Prostate gland (tissue), 2 donors: ENCODE measurements at regions not wholly inside any gene's neighbourhood (a gene's known extent, or its start where the extent isn't known, plus 50 kb on each side); places are given as distances from the start of the nearest gene placed in this dataset.

Experiments
- POLR2A ChIP-seq: fragments of 450-650 bp; IDR thresholded peaks from one replicate; pipeline ENCODE4 v1.6.1; 2016; ENCODE audit warnings: antibody characterized with exemption, mild to moderate bottlenecking
- POLR2AphosphoS5 ChIP-seq: sonication (generic); formaldehyde crosslinking; IDR thresholded peaks from one replicate; pipeline ENCODE4 v1.6.1; 2017; ENCODE audit warnings: antibody characterized with exemption
- TF ChIP-seq, protein P1 (sequence below), 4 experiments: fragments of 200-600 bp in 2 of 4; fragments of 450-650 bp in 2 of 4; sonication (generic) in 2 of 4; IDR thresholded peaks; 1 replicate in 3 of 4; 2 replicates in 1 of 4; pipeline ENCODE4 v1.5.1; 2016 to 2019; ENCODE audit warnings: antibody characterized with exemption in 4 of 4, mild to moderate bottlenecking in 2 of 4, moderate library complexity in 2 of 4

DNA sequence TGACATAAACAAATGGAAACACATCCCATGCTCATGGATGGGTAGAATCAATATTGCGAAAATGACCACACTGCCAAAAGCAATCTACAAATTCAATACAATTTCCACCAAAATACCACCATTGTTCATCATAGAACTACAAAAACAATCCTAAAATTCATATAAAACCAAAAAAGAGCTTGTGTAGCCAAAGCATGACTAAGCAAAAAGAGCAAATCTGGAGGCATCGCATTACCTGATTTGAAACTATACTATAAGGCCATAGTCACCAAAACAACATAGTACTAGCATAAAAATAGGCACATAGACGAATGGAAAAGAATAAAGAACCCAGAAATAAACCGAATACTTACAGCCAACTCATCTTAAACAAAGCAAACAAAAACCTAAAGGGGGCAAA, 342.8 kb upstream of the AGA start:
- TF ChIP-seq, protein P1, sequence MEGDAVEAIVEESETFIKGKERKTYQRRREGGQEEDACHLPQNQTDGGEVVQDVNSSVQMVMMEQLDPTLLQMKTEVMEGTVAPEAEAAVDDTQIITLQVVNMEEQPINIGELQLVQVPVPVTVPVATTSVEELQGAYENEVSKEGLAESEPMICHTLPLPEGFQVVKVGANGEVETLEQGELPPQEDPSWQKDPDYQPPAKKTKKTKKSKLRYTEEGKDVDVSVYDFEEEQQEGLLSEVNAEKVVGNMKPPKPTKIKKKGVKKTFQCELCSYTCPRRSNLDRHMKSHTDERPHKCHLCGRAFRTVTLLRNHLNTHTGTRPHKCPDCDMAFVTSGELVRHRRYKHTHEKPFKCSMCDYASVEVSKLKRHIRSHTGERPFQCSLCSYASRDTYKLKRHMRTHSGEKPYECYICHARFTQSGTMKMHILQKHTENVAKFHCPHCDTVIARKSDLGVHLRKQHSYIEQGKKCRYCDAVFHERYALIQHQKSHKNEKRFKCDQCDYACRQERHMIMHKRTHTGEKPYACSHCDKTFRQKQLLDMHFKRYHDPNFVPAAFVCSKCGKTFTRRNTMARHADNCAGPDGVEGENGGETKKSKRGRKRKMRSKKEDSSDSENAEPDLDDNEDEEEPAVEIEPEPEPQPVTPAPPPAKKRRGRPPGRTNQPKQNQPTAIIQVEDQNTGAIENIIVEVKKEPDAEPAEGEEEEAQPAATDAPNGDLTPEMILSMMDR (IDR thresholded peaks at IDR 0.05): no peak
- TF ChIP-seq POLR2A: no peak
- no peak for TF ChIP-seq POLR2AphosphoS5
